ENCODE measurements at regions not wholly inside any gene's neighbourhood (a gene's known extent, or its start where the extent isn't known, plus 50 kb on each side); places are given as distances from the start of the nearest gene placed in this dataset.

- 95% methylated on average over 23 of the region's 23 CpGs for WGBS
- H3K4me3 ChIP-seq = no peak overlapping the region
- no peaks in the 10 kb centered on the region for H3K36me3 ChIP-seq
- DNase-seq (ENCODE audit: low spot score) = no peak
- H3K9me3 ChIP-seq = no peaks in the 10 kb centered on the region
- no peaks in the 10 kb centered on the region for H3K4me1 ChIP-seq (replicated peaks)
- no peak overlapping the region for H3K27ac ChIP-seq
- TF ChIP-seq POLR2AphosphoS5 (IDR thresholded peaks at IDR 0.05) (no peak), CTCF (IDR thresholded peaks at IDR 0.05) (no peak), POLR2A (IDR thresholded peaks at IDR 0.05) (no peak)
- H3K27me3 ChIP-seq (replicated peaks; ENCODE audit: insufficient read depth) = no peaks in the 10 kb centered on the region
- intact Hi-C loops (cut with DNase I) = no loop called here
Observed at GRCh38 chr1:104072915-104073371, 323.2 kb downstream of the AMY1C start.

GRCh38 chr1:104073463-104073902 is 323.8 kb downstream of the AMY1C start:
- H3K4me1 ChIP-seq (replicated peaks) = no peaks in the 10 kb centered on the region
- H3K36me3 ChIP-seq = no peaks in the 10 kb centered on the region
- H3K4me3 ChIP-seq = no peak overlapping the region
- no peak for TF ChIP-seq POLR2AphosphoS5 (IDR thresholded peaks at IDR 0.05)
- no peak for TF ChIP-seq POLR2A (IDR thresholded peaks at IDR 0.05)
- TF ChIP-seq CTCF (IDR thresholded peaks at IDR 0.05) = no peak
- no peaks in the 10 kb centered on the region for H3K27me3 ChIP-seq (replicated peaks; ENCODE audit: insufficient read depth)
- no peak overlapping the region for H3K27ac ChIP-seq
- DNase-seq (ENCODE audit: low spot score) = no peak
- WGBS = 95% methylated on average over 19 of the region's 19 CpGs
- intact Hi-C loops (cut with DNase I) = no loop called here
- no peaks in the 10 kb centered on the region for H3K9me3 ChIP-seq

- Histone ChIP-seq H3K36me3 (no peaks in the 10 kb centered on the region), H3K9me3 (no peaks in the 10 kb centered on the region), H3K4me1 (replicated peaks) (no peaks in the 10 kb centered on the region), H3K4me3 (no peak overlapping the region), H3K27me3 (replicated peaks; ENCODE audit: insufficient read depth) (no peaks in the 10 kb centered on the region), H3K27ac (no peak overlapping the region)
- TF ChIP-seq CTCF (IDR thresholded peaks at IDR 0.05) (no peak), POLR2AphosphoS5 (IDR thresholded peaks at IDR 0.05) (no peak)
- intact Hi-C loops (cut with DNase I) = no loop called here
- DNase-seq (ENCODE audit: low spot score) = no peak
- WGBS = 71% methylated on average over 2 of the region's 2 CpGs
Observed at GRCh38 chr1:104082221-104082620, 332.5 kb downstream of the AMY1C start.

- H3K36me3 ChIP-seq = no peaks in the 10 kb centered on the region
- H3K4me3 ChIP-seq = no peak overlapping the region
- no peak for DNase-seq (ENCODE audit: low spot score)
- 65% methylated on average over 3 of the region's 3 CpGs for WGBS
- intact Hi-C loops (cut with DNase I) = no loop called here
- TF ChIP-seq CTCF (IDR thresholded peaks at IDR 0.05) (no peak), POLR2A (IDR thresholded peaks at IDR 0.05) (no peak), POLR2AphosphoS5 (IDR thresholded peaks at IDR 0.05) (no peak)
- no peaks in the 10 kb centered on the region for H3K27me3 ChIP-seq (replicated peaks; ENCODE audit: insufficient read depth)
- no peaks in the 10 kb centered on the region for H3K4me1 ChIP-seq (replicated peaks)
- H3K27ac ChIP-seq = no peak overlapping the region
- H3K9me3 ChIP-seq = no peaks in the 10 kb centered on the region
Observed at GRCh38 chr1:104084380-104084779, 334.7 kb downstream of the AMY1C start.

- H3K27ac ChIP-seq = no peak overlapping the region
- H3K9me3 ChIP-seq = no peaks in the 10 kb centered on the region
- no peaks in the 10 kb centered on the region for H3K27me3 ChIP-seq (replicated peaks; ENCODE audit: insufficient read depth)
- H3K4me3 ChIP-seq = no peak overlapping the region
- H3K4me1 ChIP-seq (replicated peaks) = no peaks in the 10 kb centered on the region
- no peaks in the 10 kb centered on the region for H3K36me3 ChIP-seq
- intact Hi-C loops (cut with DNase I) = no loop called here
- TF ChIP-seq POLR2A (IDR thresholded peaks at IDR 0.05) = no peak
- no peak for TF ChIP-seq CTCF (IDR thresholded peaks at IDR 0.05)
- no peak for TF ChIP-seq POLR2AphosphoS5 (IDR thresholded peaks at IDR 0.05)
- 64% methylated on average over 1 of the region's 1 CpG for WGBS
- no peak for DNase-seq (ENCODE audit: low spot score)
Observed at GRCh38 chr1:104092698-104093097, 343.0 kb downstream of the AMY1C start.
